ENCODE measurements at regions not wholly inside any gene's neighbourhood (a gene's known extent, or its start where the extent isn't known, plus 50 kb on each side); places are given as distances from the start of the nearest gene placed in this dataset.

- no peak for DNase-seq
Measured at GRCh38 chr11:10388101-10388500, 67.0 kb upstream of the AMPD3 start.

GRCh38 chr11:10388574-10388973 lies 66.5 kb upstream of the AMPD3 start:
- DNase-seq, result no peak

- no peak for DNase-seq
Measured at GRCh38 chr11:10390375-10390774, 64.7 kb upstream of the AMPD3 start.

GRCh38 chr11:10392095-10393079 lies 62.7 kb upstream of the AMPD3 start:
- no peak for DNase-seq

- DNase-seq, result no peak
Measured at GRCh38 chr11:10394229-10395101, 60.6 kb upstream of the AMPD3 start.

GRCh38 chr11:10395166-10395897 lies 59.7 kb upstream of the AMPD3 start:
- DNase-seq, result peak; percentile 77

GRCh38 chr11:10396771-10397170 lies 58.3 kb upstream of the AMPD3 start:
- DNase-seq, result no peak

- no peak for DNase-seq
Measured at GRCh38 chr11:10397226-10397987, 57.7 kb upstream of the AMPD3 start.

- no peak for DNase-seq
Measured at GRCh38 chr11:10398525-10398924, 56.5 kb upstream of the AMPD3 start.

- DNase-seq, result no peak
Measured at GRCh38 chr11:10400856-10401255, 54.2 kb upstream of the AMPD3 start.

GRCh38 chr11:10401256-10401655 lies 53.8 kb upstream of the AMPD3 start:
- no peak for DNase-seq

GRCh38 chr11:10401696-10402392 lies 53.2 kb upstream of the AMPD3 start:
- DNase-seq, result no peak

Data from hematopoietic multipotent progenitor cell treated with erythropoietin and hydrocortisone succinate and interleukin-3 and kit ligand, for 6 days (in vitro differentiated cells).